GM23248 (cell line): ENCODE measurements at regions not wholly inside any gene's neighbourhood (a gene's known extent, or its start where the extent isn't known, plus 50 kb on each side); places are given as distances from the start of the nearest gene placed in this dataset.

Source experiments
- EZH2 ChIP-seq: fragments of 200-600 bp; sonication (generic); IDR thresholded peaks from 2 replicates; pipeline ENCODE4 v1.6.1; 2018; ENCODE audit warnings: antibody characterized with exemption, mild to moderate bottlenecking; ENCODE audit not compliant: insufficient read depth, poor library complexity, severe bottlenecking
- EZH2phosphoT487 ChIP-seq: fragments of 200-600 bp; sonication (generic); IDR thresholded peaks from 2 replicates; pipeline ENCODE4 v1.6.1; 2018; ENCODE audit warnings: antibody characterized with exemption, moderate library complexity, mild to moderate bottlenecking, low read depth; ENCODE audit not compliant: insufficient read depth

DNA sequence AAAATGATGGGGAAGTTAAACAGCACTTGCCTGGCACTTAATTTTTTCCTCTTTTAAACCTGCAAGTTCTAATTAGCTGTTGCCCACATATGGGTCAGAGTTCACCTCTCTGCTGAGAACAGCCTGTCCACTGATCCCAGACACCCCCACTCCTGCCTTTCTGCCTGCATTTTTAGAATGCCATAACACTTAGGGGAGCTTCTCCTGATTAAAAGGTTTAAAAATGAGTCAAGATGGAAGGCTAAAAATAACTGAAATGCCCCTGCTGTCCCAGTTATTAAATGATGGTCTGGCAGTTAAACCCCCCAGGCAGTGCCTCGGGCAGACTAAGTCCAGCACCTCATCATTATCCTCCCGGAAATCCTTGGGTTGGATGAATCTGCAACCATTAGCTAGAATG is 913.6 kb upstream of the ARPP21 start:
- TF ChIP-seq EZH2 (no peak), EZH2phosphoT487 (no peak)
